ENCODE measurements at regions not wholly inside any gene's neighbourhood (a gene's known extent, or its start where the extent isn't known, plus 50 kb on each side); places are given as distances from the start of the nearest gene placed in this dataset.

GRCh38 chr10:36248304-36248981 lies 606.3 kb upstream of the FZD8 start:
- TF ChIP-seq EP300 (IDR thresholded peaks at IDR 0.05) (no peak), CTCF (IDR thresholded peaks at IDR 0.05) (no peak)
